ENCODE measurements at regions not wholly inside any gene's neighbourhood (a gene's known extent, or its start where the extent isn't known, plus 50 kb on each side); places are given as distances from the start of the nearest gene placed in this dataset.

DNA sequence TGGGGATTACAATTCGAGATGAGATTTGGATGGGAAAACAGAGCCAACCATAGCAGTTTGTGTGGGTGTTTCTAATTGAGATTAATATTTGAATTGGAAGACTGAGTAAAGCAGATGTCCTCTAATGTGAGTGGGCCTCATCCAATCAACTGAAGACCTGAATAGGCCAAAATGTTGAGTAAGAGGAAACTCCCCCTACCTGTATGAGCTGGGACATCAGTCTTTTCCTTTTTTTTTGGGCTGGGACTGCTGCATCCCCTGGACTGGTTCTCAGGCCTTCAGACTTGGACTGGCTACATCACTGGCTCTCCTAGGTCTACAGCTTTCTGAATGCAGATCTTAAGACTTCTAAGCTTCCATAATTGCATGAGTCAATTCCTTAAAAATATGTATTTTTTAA lies 144.1 kb downstream of the CD47 start:
- TF ChIP-seq POLR2A (IDR thresholded peaks at IDR 0.05; ENCODE audit: low read depth, low read length) (no peak), POLR2AphosphoS5 (IDR thresholded peaks at IDR 0.05; ENCODE audit: low read depth, low read length) (no peak), TAF1 (IDR thresholded peaks at IDR 0.05; ENCODE audit: low read depth, low read length) (no peak), SPI1 (IDR thresholded peaks at IDR 0.05; ENCODE audit: low read depth, low read length) (no peak), POU2F2 (IDR thresholded peaks at IDR 0.05; ENCODE audit: low read depth, low read length) (no peak), PAX5 (IDR thresholded peaks at IDR 0.05; ENCODE audit: insufficient read depth, low read length, severe bottlenecking) (no peak)
